Thyroid gland (tissue), 4 donors: ENCODE measurements at regions not wholly inside any gene's neighbourhood (a gene's known extent, or its start where the extent isn't known, plus 50 kb on each side); places are given as distances from the start of the nearest gene placed in this dataset.
"Not testable (repeated sequence)": the region's sequence is repeated elsewhere in the genome, so short reads cannot be mapped to it uniquely, and the experiment has no call there.

ENCODE experiments used
- DNase-seq, 2 donors: peaks; one replicate each; pipeline ENCODE4 v3.0.0-alpha.2; 2019
- H3K27ac ChIP-seq, 3 donors: fragments of 200-600 bp; sonication (generic); 1 replicate in 2 of 3; 2 replicates in 1 of 3; pipeline ENCODE4 v1.5.1; 2016 to 2019; ENCODE audit warnings: mild to moderate bottlenecking in 1 of 3, moderate library complexity in 1 of 3
- H3K27me3 ChIP-seq: fragments of 200-600 bp; sonication (generic); one replicate; pipeline ENCODE4 v1.5.1; 2019
- H3K36me3 ChIP-seq, 2 donors: fragments of 200-600 bp; sonication (generic); one replicate each; pipeline ENCODE4 v1.5.1; 2016 to 2019
- H3K4me1 ChIP-seq, 2 donors: fragments of 200-600 bp; sonication (generic); one replicate each; pipeline ENCODE4 v1.5.1; 2017 to 2019
- H3K4me3 ChIP-seq, 3 donors: fragments of 200-600 bp; sonication (generic); replicated peaks in 1 of 3; 1 replicate in 2 of 3; 2 replicates in 1 of 3; pipeline ENCODE4 v1.5.1; 2016; ENCODE audit warnings: mild to moderate bottlenecking in 1 of 3
- H3K9me3 ChIP-seq: fragments of 200-600 bp; sonication (generic); one replicate; pipeline ENCODE4 v1.5.1; 2017
- CTCF ChIP-seq, 6 experiments: fragments of 200-600 bp in 3 of 6; fragments of 450-650 bp in 3 of 6; sonication (generic) in 3 of 6; IDR thresholded peaks; one replicate each; pipeline ENCODE4 v1.5.1; 2016 to 2019; ENCODE audit warnings: antibody characterized with exemption in 6 of 6, mild to moderate bottlenecking in 2 of 6, inconsistent platforms in 1 of 6, moderate library complexity in 1 of 6
- POLR2A ChIP-seq, 2 donors: fragments of 450-650 bp; IDR thresholded peaks; one replicate each; pipeline ENCODE4 v1.6.1; 2017; ENCODE audit warnings: antibody characterized with exemption in 2 of 2, mild to moderate bottlenecking in 2 of 2, moderate library complexity in 1 of 2
- WGBS, 2 donors: methylation state at CpG; one replicate each; pipeline ENCODE4 v1.1.5; 2017; 5-methylcytosine and 5-hydroxymethylcytosine counted together
- intact Hi-C: fragments of 100-400 bp; cut with DNase I; formaldehyde crosslinking; loops from one replicate; pipeline ENCODE4 v1.15.1; 2023

GRCh38 chr11:81568918-81569317 is 1164.7 kb downstream of the FAM181B start:
- H3K9me3 ChIP-seq, result no peaks in the 10 kb centered on the region
- no peaks in the 10 kb centered on the region for H3K4me1 ChIP-seq
- H3K36me3 ChIP-seq, result no peaks in the 10 kb centered on the region
- TF ChIP-seq CTCF (IDR thresholded peaks at IDR 0.05) (no peak), POLR2A (IDR thresholded peaks at IDR 0.05) (no peak)
- no peak overlapping the region for H3K4me3 ChIP-seq
- intact Hi-C loops, result no loop called here
- no peak for DNase-seq
- no peak overlapping the region for H3K27ac ChIP-seq
- H3K27me3 ChIP-seq, result no peaks in the 10 kb centered on the region

- no peak for DNase-seq
- H3K27me3 ChIP-seq, result no peaks in the 10 kb centered on the region
- H3K4me1 ChIP-seq, result no peaks in the 10 kb centered on the region
- TF ChIP-seq POLR2A (IDR thresholded peaks at IDR 0.05), result no peak
- TF ChIP-seq CTCF (IDR thresholded peaks at IDR 0.05), result no peak
- H3K4me3 ChIP-seq, result no peak overlapping the region
- intact Hi-C loops, result no loop called here
- WGBS, 2 donors, result 75 to 79% methylated on average over 1 of the region's 1 CpG
- no peaks in the 10 kb centered on the region for H3K9me3 ChIP-seq
- H3K36me3 ChIP-seq, result no peaks in the 10 kb centered on the region
- H3K27ac ChIP-seq, result no peak overlapping the region
Measured at GRCh38 chr11:81548123-81548522, 1185.5 kb downstream of the FAM181B start.

GRCh38 chr11:81539806-81540205 is 1193.9 kb downstream of the FAM181B start:
- WGBS, 2 donors, result 93 to 95% methylated on average over 11 to 12 of the region's 12 CpGs
- H3K27me3 ChIP-seq, H3K4me3 ChIP-seq, H3K27ac ChIP-seq, H3K4me1 ChIP-seq, DNase-seq, intact Hi-C loops, H3K9me3 ChIP-seq, H3K36me3 ChIP-seq: not testable (repeated sequence)

GRCh38 chr11:81515566-81515965 is 1218.1 kb downstream of the FAM181B start:
- intact Hi-C loops, result no loop called here
- Histone ChIP-seq H3K4me1 (no peaks in the 10 kb centered on the region), H3K9me3 (no peaks in the 10 kb centered on the region), H3K36me3 (no peaks in the 10 kb centered on the region), H3K27ac (no peak overlapping the region), H3K4me3 (no peak overlapping the region), H3K27me3 (no peaks in the 10 kb centered on the region)
- no peak for DNase-seq
- TF ChIP-seq CTCF (IDR thresholded peaks at IDR 0.05) (no peak), POLR2A (IDR thresholded peaks at IDR 0.05) (no peak)

GRCh38 chr11:81497202-81497804 is 1236.4 kb downstream of the FAM181B start:
- Histone ChIP-seq H3K9me3 (no peaks in the 10 kb centered on the region), H3K4me3 (no peak overlapping the region), H3K4me1 (no peaks in the 10 kb centered on the region), H3K27me3 (no peaks in the 10 kb centered on the region), H3K36me3 (no peaks in the 10 kb centered on the region), H3K27ac (no peak overlapping the region)
- intact Hi-C loops, result no loop called here
- TF ChIP-seq CTCF (IDR thresholded peaks at IDR 0.05), result peak in 3 of 6 experiments; percentile 9 to 54 (median 41)
- TF ChIP-seq POLR2A (IDR thresholded peaks at IDR 0.05), result no peak
- 33 to 37% methylated on average over 5 of the region's 5 CpGs for WGBS, 2 donors
- DNase-seq, result peak in 1 of 2 donors; percentile 2

- TF ChIP-seq CTCF (IDR thresholded peaks at IDR 0.05) (no peak), POLR2A (IDR thresholded peaks at IDR 0.05) (no peak)
- H3K27me3 ChIP-seq, result no peaks in the 10 kb centered on the region
- H3K4me1 ChIP-seq, result no peaks in the 10 kb centered on the region
- no peak for DNase-seq
- no peaks in the 10 kb centered on the region for H3K36me3 ChIP-seq
- H3K9me3 ChIP-seq, result no peaks in the 10 kb centered on the region
- WGBS, 2 donors, result 44 to 61% methylated on average over 1 of the region's 1 CpG
- H3K27ac ChIP-seq, result no peak overlapping the region
- H3K4me3 ChIP-seq, result no peak overlapping the region
- intact Hi-C loops, result no loop called here
Measured at GRCh38 chr11:81496601-81497000, 1237.1 kb downstream of the FAM181B start.
